ENCODE measurements at regions not wholly inside any gene's neighbourhood (a gene's known extent, or its start where the extent isn't known, plus 50 kb on each side); places are given as distances from the start of the nearest gene placed in this dataset.

DNA sequence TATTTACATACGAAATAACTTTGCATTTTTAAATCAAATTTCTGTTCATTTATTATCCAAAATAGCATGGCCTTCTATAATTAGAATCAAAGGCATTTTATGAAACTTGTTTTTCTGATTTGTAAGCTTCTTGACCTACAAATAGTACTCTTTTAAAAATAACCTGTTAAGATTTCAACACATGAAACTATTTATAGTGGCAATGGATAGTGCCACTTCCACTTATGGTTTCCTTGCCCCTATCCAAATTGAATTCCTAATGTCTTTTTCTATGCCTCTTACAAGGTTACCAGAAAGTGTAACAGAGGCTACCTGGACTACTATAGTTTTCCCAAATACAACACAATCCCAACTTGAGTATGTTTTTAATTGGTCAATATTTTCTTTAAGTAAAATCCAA lies 263.5 kb downstream of the SEMA3D start:
- no peak for TF ChIP-seq POLR2A (IDR thresholded peaks at IDR 0.05; ENCODE audit: low read length)
- TF ChIP-seq, protein P1, sequence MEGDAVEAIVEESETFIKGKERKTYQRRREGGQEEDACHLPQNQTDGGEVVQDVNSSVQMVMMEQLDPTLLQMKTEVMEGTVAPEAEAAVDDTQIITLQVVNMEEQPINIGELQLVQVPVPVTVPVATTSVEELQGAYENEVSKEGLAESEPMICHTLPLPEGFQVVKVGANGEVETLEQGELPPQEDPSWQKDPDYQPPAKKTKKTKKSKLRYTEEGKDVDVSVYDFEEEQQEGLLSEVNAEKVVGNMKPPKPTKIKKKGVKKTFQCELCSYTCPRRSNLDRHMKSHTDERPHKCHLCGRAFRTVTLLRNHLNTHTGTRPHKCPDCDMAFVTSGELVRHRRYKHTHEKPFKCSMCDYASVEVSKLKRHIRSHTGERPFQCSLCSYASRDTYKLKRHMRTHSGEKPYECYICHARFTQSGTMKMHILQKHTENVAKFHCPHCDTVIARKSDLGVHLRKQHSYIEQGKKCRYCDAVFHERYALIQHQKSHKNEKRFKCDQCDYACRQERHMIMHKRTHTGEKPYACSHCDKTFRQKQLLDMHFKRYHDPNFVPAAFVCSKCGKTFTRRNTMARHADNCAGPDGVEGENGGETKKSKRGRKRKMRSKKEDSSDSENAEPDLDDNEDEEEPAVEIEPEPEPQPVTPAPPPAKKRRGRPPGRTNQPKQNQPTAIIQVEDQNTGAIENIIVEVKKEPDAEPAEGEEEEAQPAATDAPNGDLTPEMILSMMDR (IDR thresholded peaks at IDR 0.05): no peak
- TF ChIP-seq TP53 (CRISPR knock-in tag; IDR thresholded peaks at IDR 0.05): no peak
